Liver (tissue), 8 donors: ENCODE measurements at regions not wholly inside any gene's neighbourhood (a gene's known extent, or its start where the extent isn't known, plus 50 kb on each side); places are given as distances from the start of the nearest gene placed in this dataset.

Experiments
- DNase-seq: peaks from one replicate; pipeline ENCODE4 v3.0.0-alpha.2; 2017; ENCODE audit warnings: low spot score
- H3K27ac ChIP-seq, 2 donors: one replicate each; pipeline ENCODE4 v1.7.0; 2013; ENCODE audit warnings: inconsistent platforms in 2 of 2, low read length in 2 of 2, control low read depth in 1 of 2, low read depth in 1 of 2, mild to moderate bottlenecking in 1 of 2
- H3K27me3 ChIP-seq, 4 donors: one replicate each; pipeline versions ENCODE4 v1.6.1 to v1.7.0; 2013; ENCODE audit warnings: low read length in 3 of 4, inconsistent platforms in 1 of 4, mild to moderate bottlenecking in 1 of 4, moderate library complexity in 1 of 4; ENCODE audit not compliant: control insufficient read depth in 4 of 4, insufficient read depth in 4 of 4
- H3K36me3 ChIP-seq, 4 donors: one replicate each; pipeline versions ENCODE4 v1.6.1 to v1.7.0; 2013; ENCODE audit warnings: low read length in 3 of 4, mild to moderate bottlenecking in 3 of 4, low read depth in 1 of 4, moderate library complexity in 1 of 4; ENCODE audit not compliant: control insufficient read depth in 4 of 4, insufficient read depth in 3 of 4
- H3K4me1 ChIP-seq, 4 donors: one replicate each; pipeline versions ENCODE4 v1.6.1 to v1.7.0; 2013; ENCODE audit warnings: low read length in 3 of 4, mild to moderate bottlenecking in 3 of 4, moderate library complexity in 1 of 4; ENCODE audit not compliant: control insufficient read depth in 4 of 4, insufficient read depth in 4 of 4
- H3K4me3 ChIP-seq, 3 donors: one replicate each; pipeline versions ENCODE4 v1.6.1 to v1.7.0; 2013; ENCODE audit warnings: low read length in 3 of 3, control low read depth in 1 of 3, low read depth in 1 of 3, mild to moderate bottlenecking in 1 of 3
- H3K9ac ChIP-seq, 2 donors: one replicate each; pipeline ENCODE4 v1.7.0; 2013; ENCODE audit warnings: low read length in 2 of 2, mild to moderate bottlenecking in 2 of 2, moderate library complexity in 2 of 2, control low read depth in 1 of 2, low read depth in 1 of 2
- H3K9me3 ChIP-seq, 4 donors: one replicate each; pipeline versions ENCODE4 v1.6.1 to v1.7.0; 2013; ENCODE audit warnings: low read length in 3 of 4; ENCODE audit not compliant: control insufficient read depth in 4 of 4
- FOXA1 ChIP-seq: IDR thresholded peaks from 2 replicates; pipeline ENCODE4 v1.6.1; 2016; ENCODE audit warnings: antibody characterized with exemption
- FOXA2 ChIP-seq: IDR thresholded peaks from 2 replicates; pipeline ENCODE4 v1.6.1; 2016; ENCODE audit warnings: antibody characterized with exemption
- HNF4A ChIP-seq, 2 donors: conservative IDR thresholded peaks; 2 replicates each; pipeline ENCODE4 v1.6.1; 2016; ENCODE audit warnings: antibody characterized with exemption in 2 of 2, mild to moderate bottlenecking in 2 of 2
- HNF4G ChIP-seq: IDR thresholded peaks from 2 replicates; pipeline ENCODE4 v1.6.1; 2016; ENCODE audit warnings: antibody characterized with exemption
- JUND ChIP-seq, 2 donors: IDR thresholded peaks; 2 replicates each; pipeline ENCODE4 v1.6.1; 2016; ENCODE audit warnings: antibody characterized with exemption in 2 of 2
- MAX ChIP-seq: IDR thresholded peaks from 2 replicates; pipeline ENCODE4 v1.6.1; 2016; ENCODE audit warnings: antibody characterized with exemption
- NR2F2 ChIP-seq: IDR thresholded peaks from 2 replicates; pipeline ENCODE4 v1.6.1; 2016; ENCODE audit warnings: antibody characterized with exemption
- RXRA ChIP-seq, 2 donors: IDR thresholded peaks; 2 replicates each; pipeline ENCODE4 v1.6.1; 2017 to 2018; ENCODE audit warnings: antibody characterized with exemption in 2 of 2, mild to moderate bottlenecking in 1 of 2
- SP1 ChIP-seq: IDR thresholded peaks from 2 replicates; pipeline ENCODE4 v1.6.1; 2018; ENCODE audit warnings: antibody characterized with exemption, mild to moderate bottlenecking
- YY1 ChIP-seq: IDR thresholded peaks from 2 replicates; pipeline ENCODE4 v1.6.1; 2016; ENCODE audit warnings: antibody characterized with exemption, mild to moderate bottlenecking
- WGBS: extraction: QIAGEN DNeasy Blood & Tissue Kit; methylation state at CpG from one replicate; pipeline ENCODE4 v1.1.7; 2013; 5-methylcytosine and 5-hydroxymethylcytosine counted together
- TF ChIP-seq, protein P1 (sequence below): IDR thresholded peaks from 2 replicates; pipeline ENCODE4 v1.6.1; 2016; ENCODE audit warnings: antibody characterized with exemption
- TF ChIP-seq, protein P2 (sequence below): IDR thresholded peaks from 2 replicates; pipeline ENCODE4 v1.6.1; 2016; ENCODE audit warnings: antibody characterized with exemption, mild to moderate bottlenecking
- TF ChIP-seq, protein P3 (sequence below): fragments of 150-350 bp; IDR thresholded peaks from 2 replicates; pipeline ENCODE4 v1.5.1; 2017; ENCODE audit warnings: improper control_type of control experiment, low read depth, low read length; ENCODE audit not compliant: missing input control
- donor health status: healthy.
- donor health status: healthy.
- donor health status: healthy.
- donor health status: healthy.
- donor health status: healthy.

GRCh38 chr7:112887337-112887736 lies 97.1 kb upstream of the TMEM168 start (continued):
- TF ChIP-seq MAX (no peak), HNF4G (no peak)
- TF ChIP-seq, protein P1, sequence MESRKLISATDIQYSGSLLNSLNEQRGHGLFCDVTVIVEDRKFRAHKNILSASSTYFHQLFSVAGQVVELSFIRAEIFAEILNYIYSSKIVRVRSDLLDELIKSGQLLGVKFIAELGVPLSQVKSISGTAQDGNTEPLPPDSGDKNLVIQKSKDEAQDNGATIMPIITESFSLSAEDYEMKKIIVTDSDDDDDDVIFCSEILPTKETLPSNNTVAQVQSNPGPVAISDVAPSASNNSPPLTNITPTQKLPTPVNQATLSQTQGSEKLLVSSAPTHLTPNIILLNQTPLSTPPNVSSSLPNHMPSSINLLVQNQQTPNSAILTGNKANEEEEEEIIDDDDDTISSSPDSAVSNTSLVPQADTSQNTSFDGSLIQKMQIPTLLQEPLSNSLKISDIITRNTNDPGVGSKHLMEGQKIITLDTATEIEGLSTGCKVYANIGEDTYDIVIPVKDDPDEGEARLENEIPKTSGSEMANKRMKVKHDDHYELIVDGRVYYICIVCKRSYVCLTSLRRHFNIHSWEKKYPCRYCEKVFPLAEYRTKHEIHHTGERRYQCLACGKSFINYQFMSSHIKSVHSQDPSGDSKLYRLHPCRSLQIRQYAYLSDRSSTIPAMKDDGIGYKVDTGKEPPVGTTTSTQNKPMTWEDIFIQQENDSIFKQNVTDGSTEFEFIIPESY = no peak

- TF ChIP-seq, protein P2, sequence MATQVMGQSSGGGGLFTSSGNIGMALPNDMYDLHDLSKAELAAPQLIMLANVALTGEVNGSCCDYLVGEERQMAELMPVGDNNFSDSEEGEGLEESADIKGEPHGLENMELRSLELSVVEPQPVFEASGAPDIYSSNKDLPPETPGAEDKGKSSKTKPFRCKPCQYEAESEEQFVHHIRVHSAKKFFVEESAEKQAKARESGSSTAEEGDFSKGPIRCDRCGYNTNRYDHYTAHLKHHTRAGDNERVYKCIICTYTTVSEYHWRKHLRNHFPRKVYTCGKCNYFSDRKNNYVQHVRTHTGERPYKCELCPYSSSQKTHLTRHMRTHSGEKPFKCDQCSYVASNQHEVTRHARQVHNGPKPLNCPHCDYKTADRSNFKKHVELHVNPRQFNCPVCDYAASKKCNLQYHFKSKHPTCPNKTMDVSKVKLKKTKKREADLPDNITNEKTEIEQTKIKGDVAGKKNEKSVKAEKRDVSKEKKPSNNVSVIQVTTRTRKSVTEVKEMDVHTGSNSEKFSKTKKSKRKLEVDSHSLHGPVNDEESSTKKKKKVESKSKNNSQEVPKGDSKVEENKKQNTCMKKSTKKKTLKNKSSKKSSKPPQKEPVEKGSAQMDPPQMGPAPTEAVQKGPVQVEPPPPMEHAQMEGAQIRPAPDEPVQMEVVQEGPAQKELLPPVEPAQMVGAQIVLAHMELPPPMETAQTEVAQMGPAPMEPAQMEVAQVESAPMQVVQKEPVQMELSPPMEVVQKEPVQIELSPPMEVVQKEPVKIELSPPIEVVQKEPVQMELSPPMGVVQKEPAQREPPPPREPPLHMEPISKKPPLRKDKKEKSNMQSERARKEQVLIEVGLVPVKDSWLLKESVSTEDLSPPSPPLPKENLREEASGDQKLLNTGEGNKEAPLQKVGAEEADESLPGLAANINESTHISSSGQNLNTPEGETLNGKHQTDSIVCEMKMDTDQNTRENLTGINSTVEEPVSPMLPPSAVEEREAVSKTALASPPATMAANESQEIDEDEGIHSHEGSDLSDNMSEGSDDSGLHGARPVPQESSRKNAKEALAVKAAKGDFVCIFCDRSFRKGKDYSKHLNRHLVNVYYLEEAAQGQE = no peak
- TF ChIP-seq YY1 (no peak), JUND (IDR thresholded peaks at IDR 0.05) (no peak), FOXA1 (no peak), HNF4A (conservative IDR thresholded peaks at IDR 0.05) (no peak), FOXA2 (no peak), RXRA (IDR thresholded peaks at IDR 0.05) (no peak)
- TF ChIP-seq, protein P1 = no peak
- TF ChIP-seq, protein P3, sequence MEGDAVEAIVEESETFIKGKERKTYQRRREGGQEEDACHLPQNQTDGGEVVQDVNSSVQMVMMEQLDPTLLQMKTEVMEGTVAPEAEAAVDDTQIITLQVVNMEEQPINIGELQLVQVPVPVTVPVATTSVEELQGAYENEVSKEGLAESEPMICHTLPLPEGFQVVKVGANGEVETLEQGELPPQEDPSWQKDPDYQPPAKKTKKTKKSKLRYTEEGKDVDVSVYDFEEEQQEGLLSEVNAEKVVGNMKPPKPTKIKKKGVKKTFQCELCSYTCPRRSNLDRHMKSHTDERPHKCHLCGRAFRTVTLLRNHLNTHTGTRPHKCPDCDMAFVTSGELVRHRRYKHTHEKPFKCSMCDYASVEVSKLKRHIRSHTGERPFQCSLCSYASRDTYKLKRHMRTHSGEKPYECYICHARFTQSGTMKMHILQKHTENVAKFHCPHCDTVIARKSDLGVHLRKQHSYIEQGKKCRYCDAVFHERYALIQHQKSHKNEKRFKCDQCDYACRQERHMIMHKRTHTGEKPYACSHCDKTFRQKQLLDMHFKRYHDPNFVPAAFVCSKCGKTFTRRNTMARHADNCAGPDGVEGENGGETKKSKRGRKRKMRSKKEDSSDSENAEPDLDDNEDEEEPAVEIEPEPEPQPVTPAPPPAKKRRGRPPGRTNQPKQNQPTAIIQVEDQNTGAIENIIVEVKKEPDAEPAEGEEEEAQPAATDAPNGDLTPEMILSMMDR = no peak
- Histone ChIP-seq H3K9me3 (no peaks in the 10 kb centered on the region), H3K9ac (no peak overlapping the region), H3K36me3 (no peaks in the 10 kb centered on the region), H3K27ac (no peak overlapping the region), H3K4me1 (no peaks in the 10 kb centered on the region), H3K4me3 (no peak overlapping the region), H3K27me3 (no peaks in the 10 kb centered on the region)
- 96% methylated on average over 1 of the region's 1 CpG for WGBS
- DNase-seq = no peak
These were observed 96.0 kb upstream of the TMEM168 start for GRCh38 chr7:112886208-112886607.

DNA sequence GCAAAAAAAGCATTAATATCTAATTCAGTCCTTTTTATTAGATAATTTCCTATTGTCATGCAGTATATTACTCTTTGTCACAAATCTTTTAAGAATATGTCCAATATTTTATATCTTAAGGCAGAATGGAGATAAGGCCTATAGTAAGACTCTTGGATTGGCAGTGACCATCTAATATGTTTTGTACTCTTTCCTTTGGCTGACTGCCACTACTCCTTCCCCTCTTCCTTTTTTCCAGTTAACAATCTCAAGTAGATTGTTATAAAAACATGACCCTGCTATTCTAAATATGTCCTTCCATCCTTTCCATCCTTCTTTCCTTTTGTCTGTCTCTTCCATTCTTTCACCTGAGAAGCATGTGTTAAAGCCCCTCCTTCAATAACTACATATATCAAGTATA lies 92.8 kb upstream of the TMEM168 start:
- Histone ChIP-seq H3K27me3 (no peaks in the 10 kb centered on the region), H3K4me1 (no peaks in the 10 kb centered on the region), H3K27ac (no peak overlapping the region), H3K9me3 (no peaks in the 10 kb centered on the region), H3K36me3 (no peaks in the 10 kb centered on the region), H3K9ac (no peak overlapping the region), H3K4me3 (no peak overlapping the region)
- DNase-seq = no peak
- TF ChIP-seq, protein P1 = no peak
- TF ChIP-seq MAX (no peak), FOXA1 (no peak), HNF4A (conservative IDR thresholded peaks at IDR 0.05) (no peak), SP1 (no peak), FOXA2 (no peak), NR2F2 (no peak)
